H1 (cell line): ENCODE measurements at regions not wholly inside any gene's neighbourhood (a gene's known extent, or its start where the extent isn't known, plus 50 kb on each side); places are given as distances from the start of the nearest gene placed in this dataset.

Source experiments
- CTCF ChIA-PET: fragments of 300-600 bp; sonication (Branson Sonifier 250); formaldehyde crosslinking; loops from one replicate; lab custom pipeline; 2021; ENCODE audit not compliant: partially characterized antibody; lab: Charles Lee
- POLR2A ChIA-PET: fragments of 300-600 bp; sonication (Branson Sonifier 250); formaldehyde crosslinking; loops from one replicate; lab custom pipeline; 2021; ENCODE audit warnings: inconsistent platforms; ENCODE audit not compliant: partially characterized antibody; lab: Charles Lee
- DNase-seq, 2 experiments: peaks; one replicate each; pipeline versions ENCODE4 v3.0.0 to v3.0.0-alpha.2; 2010 to 2022; ENCODE audit warnings: low spot score in 2 of 2, low read depth in 1 of 2, mixed read lengths in 1 of 2
- FAIRE-seq: peaks from 2 replicates; lab custom pipeline; 2011; peaks lifted over from hg19 to GRCh38; lab: Jason Lieb, UNC
- H2AFZ ChIP-seq: 2 replicates; pipeline ENCODE4 v1.8.1; 2012; ENCODE audit warnings: low read length, inconsistent platforms
- H2AK5ac ChIP-seq: 2 replicates; pipeline ENCODE4 v1.6.1; 2013; ENCODE audit warnings: low read depth, low read length
- H2BK120ac ChIP-seq: replicated peaks from 2 replicates; pipeline ENCODE3; 2013; ENCODE audit warnings: low read depth, low read length, inconsistent platforms
- H2BK12ac ChIP-seq: 2 replicates; pipeline ENCODE4 v1.6.1; 2013; ENCODE audit warnings: low read depth, low read length
- H2BK15ac ChIP-seq: 2 replicates; pipeline ENCODE4 v1.6.1; 2013; ENCODE audit warnings: low read length
- H2BK20ac ChIP-seq: 2 replicates; pipeline ENCODE4 v1.6.1; 2013; ENCODE audit warnings: low read length
- H2BK5ac ChIP-seq: 2 replicates; pipeline ENCODE4 v1.6.1; 2013; ENCODE audit warnings: low read depth, low read length
- H3K14ac ChIP-seq: 2 replicates; pipeline ENCODE4 v1.6.1; 2013; ENCODE audit warnings: inconsistent platforms; ENCODE audit not compliant: insufficient read length
- H3K18ac ChIP-seq: 2 replicates; pipeline ENCODE4 v1.6.1; 2013; ENCODE audit warnings: low read length; ENCODE audit errors: extremely low read depth
- H3K23ac ChIP-seq: 2 replicates; pipeline ENCODE4 v1.6.1; 2013; ENCODE audit warnings: inconsistent platforms; ENCODE audit not compliant: insufficient read length
- H3K23me2 ChIP-seq: 2 replicates; pipeline ENCODE4 v1.6.1; 2013; ENCODE audit warnings: low read depth, low read length
- H3K27ac ChIP-seq: 2 replicates; pipeline ENCODE4 v1.6.1; 2011; ENCODE audit warnings: low read depth, low read length, inconsistent platforms
- H3K27me3 ChIP-seq, 4 experiments: replicated peaks in 1 of 4; 1 replicate in 1 of 4; 2 replicates in 3 of 4; pipeline versions ENCODE4 v1.6.1 to v1.8.1; 2011 to 2013; ENCODE audit warnings: low read length in 3 of 4, mild to moderate bottlenecking in 3 of 4, inconsistent platforms in 2 of 4, mixed read lengths in 2 of 4, moderate library complexity in 1 of 4; ENCODE audit not compliant: control insufficient read depth in 3 of 4, insufficient read depth in 3 of 4; ENCODE audit errors: extremely low read depth in 1 of 4
- H3K36me3 ChIP-seq, 4 experiments: 2 replicates each; pipeline versions ENCODE4 v1.6.1 to v1.8.1; 2011 to 2013; ENCODE audit warnings: mild to moderate bottlenecking in 4 of 4, low read length in 3 of 4, moderate library complexity in 2 of 4, control low read depth in 1 of 4, inconsistent platforms in 1 of 4; ENCODE audit not compliant: insufficient read depth in 4 of 4, control insufficient read depth in 2 of 4
- H3K4ac ChIP-seq: replicated peaks from 2 replicates; pipeline ENCODE3; 2013; ENCODE audit warnings: low read length, low read depth, mixed read lengths, inconsistent platforms; ENCODE audit not compliant: insufficient read length
- H3K4me1 ChIP-seq, 4 experiments: replicated peaks in 1 of 4; 1 replicate in 1 of 4; 2 replicates in 3 of 4; pipeline versions ENCODE4 v1.6.1 to v1.8.1; 2011 to 2013; ENCODE audit warnings: low read length in 3 of 4, inconsistent platforms in 2 of 4, mixed read lengths in 1 of 4; ENCODE audit not compliant: insufficient read depth in 4 of 4, control insufficient read depth in 3 of 4
- H3K4me2 ChIP-seq, 2 experiments: 2 replicates each; pipeline versions ENCODE4 v1.6.1 to v1.8.1; 2011 to 2013; ENCODE audit warnings: low read depth in 2 of 2, low read length in 2 of 2, control low read depth in 1 of 2, inconsistent platforms in 1 of 2, mild to moderate bottlenecking in 1 of 2; ENCODE audit not compliant: insufficient read depth in 1 of 2
- H3K4me3 ChIP-seq, 4 experiments: fragments of 200-600, 300-600 bp in 1 of 4; sonication (generic), shearing (Covaris generic), sonication (Bioruptor Twin) in 1 of 4; 2 replicates each; pipeline versions ENCODE4 v1.5.1 to v1.8.1; 2011 to 2016; ENCODE audit warnings: low read length in 4 of 4, low read depth in 3 of 4, control low read depth in 2 of 4, inconsistent platforms in 2 of 4, mild to moderate bottlenecking in 2 of 4, mixed read lengths in 1 of 4, moderate library complexity in 1 of 4; ENCODE audit not compliant: insufficient read depth in 2 of 4; ENCODE audit errors: extremely low read depth in 1 of 4
- H3K56ac ChIP-seq: replicated peaks from 2 replicates; pipeline ENCODE3; 2013; ENCODE audit warnings: low read depth, mild to moderate bottlenecking, mixed read lengths, low read length, inconsistent platforms; ENCODE audit not compliant: insufficient read length
- H3K79me1 ChIP-seq: 2 replicates; pipeline ENCODE4 v1.6.1; 2013; ENCODE audit warnings: low read depth, low read length, control low read depth
- H3K79me2 ChIP-seq, 2 experiments: 2 replicates each; pipeline versions ENCODE4 v1.6.1 to v1.8.1; 2012 to 2013; ENCODE audit warnings: low read length in 2 of 2, mild to moderate bottlenecking in 2 of 2, inconsistent platforms in 1 of 2; ENCODE audit not compliant: insufficient read depth in 2 of 2, control insufficient read depth in 1 of 2
- H3K9ac ChIP-seq, 4 experiments: replicated peaks in 1 of 4; 1 replicate in 1 of 4; 2 replicates in 3 of 4; pipeline versions ENCODE4 v1.6.1 to v1.8.1; 2011 to 2013; ENCODE audit warnings: low read depth in 3 of 4, low read length in 3 of 4, control low read depth in 2 of 4, mild to moderate bottlenecking in 2 of 4, moderate library complexity in 2 of 4, inconsistent platforms in 1 of 4; ENCODE audit errors: extremely low read depth in 1 of 4
- H3K9me3 ChIP-seq, 2 experiments: 2 replicates each; pipeline versions ENCODE4 v1.6.1 to v1.8.1; 2012 to 2013; ENCODE audit warnings: mild to moderate bottlenecking in 2 of 2, moderate library complexity in 2 of 2, control low read depth in 1 of 2, inconsistent platforms in 1 of 2, low read depth in 1 of 2, low read length in 1 of 2, mixed read lengths in 1 of 2; ENCODE audit not compliant: insufficient read depth in 2 of 2
- H4K20me1 ChIP-seq, 2 experiments: replicated peaks in 1 of 2; 2 replicates each; pipeline versions ENCODE3 to v1.8.1; 2011 to 2013; ENCODE audit warnings: inconsistent platforms in 2 of 2, low read length in 2 of 2, mild to moderate bottlenecking in 1 of 2; ENCODE audit not compliant: insufficient read depth in 2 of 2, control insufficient read depth in 1 of 2
- H4K5ac ChIP-seq: 2 replicates; pipeline ENCODE4 v1.6.1; 2013; ENCODE audit warnings: low read length, low read depth, mixed read lengths, inconsistent platforms; ENCODE audit not compliant: insufficient read length
- H4K8ac ChIP-seq: 2 replicates; pipeline ENCODE4 v1.8.0; 2013; ENCODE audit warnings: mild to moderate bottlenecking, moderate library complexity, low read length, inconsistent platforms; ENCODE audit not compliant: insufficient read depth; ENCODE audit errors: extremely low read depth
- H4K91ac ChIP-seq: replicated peaks from 2 replicates; pipeline ENCODE3; 2013; ENCODE audit warnings: low read length, mixed read lengths, inconsistent platforms; ENCODE audit not compliant: insufficient read length
- ATF3 ChIP-seq: IDR thresholded peaks from 2 replicates; pipeline ENCODE4 v1.6.1; 2011; ENCODE audit warnings: low read depth, mild to moderate bottlenecking, low read length; ENCODE audit not compliant: insufficient read depth
- E2F6 ChIP-seq: IDR thresholded peaks from 2 replicates; pipeline ENCODE4 v1.6.1; 2012; ENCODE audit warnings: inconsistent platforms
- WGBS, 2 experiments: shearing (Covaris generic) in 1 of 2; methylation state at CpG; one replicate each; pipeline versions ENCODE4 v1.1.6 to v1.1.7; 2013 to 2015; ENCODE audit warnings: low lambda C conversion rate in 2 of 2, mixed read lengths in 2 of 2, inconsistent platforms in 1 of 2, low coverage in 1 of 2, missing lambda C conversion rate in 1 of 2; ENCODE audit not compliant: insufficient replicate concordance in 2 of 2, insufficient coverage in 1 of 2, insufficient read length in 1 of 2; ENCODE audit errors: extremely low coverage in 1 of 2, missing lambda C conversion rate in 1 of 2; 5-methylcytosine and 5-hydroxymethylcytosine counted together

GRCh38 chr15:51155016-51155580 lies 60.4 kb upstream of the TNFAIP8L3 start:
- H4K20me1 ChIP-seq, result no peaks in the 10 kb centered on the region
- no peak overlapping the region for H2BK5ac ChIP-seq
- H4K5ac ChIP-seq, result no peak overlapping the region
- no peak overlapping the region for H2BK120ac ChIP-seq
- H3K18ac ChIP-seq, result no peak overlapping the region
- no peaks in the 10 kb centered on the region for H3K79me2 ChIP-seq
- no peak overlapping the region for H3K9ac ChIP-seq
- TF ChIP-seq E2F6 (no peak), ATF3 (no peak)
- TF ChIP-seq, all 59 proteins: peak for 0
- WGBS, 2 experiments, result 92% methylated on average over 9 of the region's 9 CpGs; no CpG with 5 or more reads in 1 of the 2 experiments
- Histone ChIP-seq H2BK20ac (no peak overlapping the region), H2AK5ac (no peak overlapping the region), H3K56ac (no peak overlapping the region), H3K23me2 (no peaks in the 10 kb centered on the region), H3K4me2 (no peak overlapping the region), H3K14ac (no peak overlapping the region), H3K36me3 (no peaks in the 10 kb centered on the region), H3K4me3 (no peak overlapping the region), H3K23ac (no peak overlapping the region), H4K91ac (no peak overlapping the region), H3K4ac (no peak overlapping the region), H3K4me1 (no peaks in the 10 kb centered on the region), H3K27ac (no peak overlapping the region), H3K9me3 (no peaks in the 10 kb centered on the region), H2AFZ (no peak overlapping the region), H3K27me3 (no peaks in the 10 kb centered on the region), H2BK15ac (no peak overlapping the region), H4K8ac (no peak overlapping the region), H2BK12ac (no peak overlapping the region), H3K79me1 (no peaks in the 10 kb centered on the region)
- DNase-seq, result no peak
- ChIA-PET POLR2A (no interaction called here), CTCF (interaction anchor here (1.8 to 7.4 kb wide), 3 partner anchors 7 to 22 kb away, joined by 5 to 58 read pairs (median 11); no protein-coding TSS in a partner anchor)
- FAIRE-seq, result no peak
